ENCODE measurements at regions not wholly inside any gene's neighbourhood (a gene's known extent, or its start where the extent isn't known, plus 50 kb on each side); places are given as distances from the start of the nearest gene placed in this dataset.

GRCh38 chr1:193325771-193326170 lies 139.4 kb upstream of the B3GALT2 start:
- intact Hi-C loops (cut with DNase I) = no loop called here

GRCh38 chr1:193325042-193325441 lies 138.6 kb upstream of the B3GALT2 start:
- DNase-seq (no peak), ATAC-seq (ENCODE audit: poor library complexity) (no peak)
- intact Hi-C loops (cut with DNase I) = no loop called here

More at GRCh38 chr1:193325771-193326170, 139.4 kb upstream of the B3GALT2 start:
- ATAC-seq (ENCODE audit: poor library complexity) (no peak), DNase-seq (no peak)

- DNase-seq (no peak), ATAC-seq (ENCODE audit: poor library complexity) (no peak)
- intact Hi-C loops (cut with DNase I) = no loop called here
These were observed 135.8 kb upstream of the B3GALT2 start for GRCh38 chr1:193322211-193322610.

- ATAC-seq (ENCODE audit: poor library complexity) = no peak
- DNase-seq = no peak
- intact Hi-C loops (cut with DNase I) = no loop called here
These were observed 134.9 kb upstream of the B3GALT2 start for GRCh38 chr1:193321242-193321840.

- ATAC-seq (ENCODE audit: poor library complexity) = no peak
These were observed 133.9 kb upstream of the B3GALT2 start for GRCh38 chr1:193320270-193320669.

GRCh38 chr1:193318347-193318746 lies 131.9 kb upstream of the B3GALT2 start:
- DNase-seq (no peak), ATAC-seq (ENCODE audit: poor library complexity) (no peak)
- intact Hi-C loops (cut with DNase I) = no loop called here

More at GRCh38 chr1:193320270-193320669, 133.9 kb upstream of the B3GALT2 start:
- no peak for DNase-seq
- intact Hi-C loops (cut with DNase I) = no loop called here

- ATAC-seq (ENCODE audit: poor library complexity) = no peak
- no peak for DNase-seq
- intact Hi-C loops (cut with DNase I) = no loop called here
These were observed 127.1 kb upstream of the B3GALT2 start for GRCh38 chr1:193313354-193314140.

- no peak for ATAC-seq (ENCODE audit: poor library complexity)
- intact Hi-C loops (cut with DNase I) = no loop called here
- no peak for DNase-seq
These were observed 126.0 kb upstream of the B3GALT2 start for GRCh38 chr1:193312432-193312831.

GRCh38 chr1:193311226-193311948 lies 125.0 kb upstream of the B3GALT2 start:
- no peak for DNase-seq
- intact Hi-C loops (cut with DNase I) = no loop called here
- no peak for ATAC-seq (ENCODE audit: poor library complexity)

- DNase-seq (no peak), ATAC-seq (ENCODE audit: poor library complexity) (no peak)
- intact Hi-C loops (cut with DNase I) = no loop called here
These were observed 124.2 kb upstream of the B3GALT2 start for GRCh38 chr1:193310564-193310963.

- DNase-seq (no peak), ATAC-seq (ENCODE audit: poor library complexity) (no peak)
- intact Hi-C loops (cut with DNase I) = no loop called here
These were observed 123.6 kb upstream of the B3GALT2 start for GRCh38 chr1:193309936-193310475.

GRCh38 chr1:193308438-193308837 lies 122.0 kb upstream of the B3GALT2 start:
- intact Hi-C loops (cut with DNase I) = no loop called here
- no peak for ATAC-seq (ENCODE audit: poor library complexity)
- DNase-seq = no peak

GRCh38 chr1:193306430-193306829 lies 120.0 kb upstream of the B3GALT2 start:
- intact Hi-C loops (cut with DNase I) = no loop called here
- DNase-seq (no peak), ATAC-seq (ENCODE audit: poor library complexity) (no peak)

All from Right ventricle myocardium superior (tissue), 1 donor.